GM12878 (cell line): ENCODE measurements at regions not wholly inside any gene's neighbourhood (a gene's known extent, or its start where the extent isn't known, plus 50 kb on each side); places are given as distances from the start of the nearest gene placed in this dataset.

ENCODE experiments used
- CREM ChIP-seq: IDR thresholded peaks from 2 replicates; pipeline ENCODE4 v1.6.1; 2014; ENCODE audit warnings: antibody characterized with exemption, low read depth
- HCFC1 ChIP-seq: fragments of 150-350 bp; IDR thresholded peaks from 2 replicates; pipeline ENCODE4 v1.6.1; 2014; ENCODE audit warnings: low read length
- RELA ChIP-seq: fragments of 450-650 bp; IDR thresholded peaks from 2 replicates; pipeline ENCODE4 v1.8.0; 2014; ENCODE audit warnings: borderline replicate concordance; ENCODE audit not compliant: partially characterized antibody
- TBL1XR1 ChIP-seq: IDR thresholded peaks from 2 replicates; pipeline ENCODE4 v1.6.1; 2012; ENCODE audit warnings: low read depth, low read length, improper control_type of control experiment
- TCF3 ChIP-seq: IDR thresholded peaks from 2 replicates; pipeline ENCODE4 v1.6.1; 2012; ENCODE audit warnings: low read depth, mild to moderate bottlenecking, low read length, borderline replicate concordance; ENCODE audit not compliant: insufficient read depth
- TF ChIP-seq, protein P1 (sequence below): fragments of 450-650 bp; formaldehyde crosslinking; IDR thresholded peaks from 2 replicates; pipeline ENCODE4 v1.5.0; 2022; ENCODE audit warnings: mild to moderate bottlenecking, missing genetic modification characterization
- TF ChIP-seq, protein P2 (sequence below): fragments of 450-650 bp; IDR thresholded peaks from 2 replicates; pipeline ENCODE4 v1.6.1; 2017; ENCODE audit warnings: mild to moderate bottlenecking
- TF ChIP-seq, protein P3 (sequence below): fragments of 450-650 bp; IDR thresholded peaks from 2 replicates; pipeline ENCODE4 v1.6.1; 2017; ENCODE audit warnings: antibody characterized with exemption, mild to moderate bottlenecking, moderate library complexity

DNA sequence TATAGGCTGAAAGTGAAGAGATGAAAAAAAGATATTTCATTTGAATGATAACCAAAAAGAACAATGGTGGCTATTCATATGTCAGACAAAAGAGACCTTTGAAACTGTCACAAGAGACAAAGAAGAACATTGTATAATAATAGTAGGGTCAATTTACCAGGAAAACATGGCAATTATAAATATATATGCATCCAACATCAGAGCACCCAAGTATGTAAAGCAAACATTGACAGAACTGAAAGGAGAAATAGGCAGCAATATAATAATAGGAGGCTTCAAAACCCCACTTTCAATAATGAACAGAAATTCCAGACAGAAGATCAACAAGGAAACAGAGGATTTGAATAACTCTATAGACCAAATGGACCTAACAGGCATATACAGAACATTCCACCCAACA, 876.2 kb downstream of the GRID1 start (continued):
- TF ChIP-seq, protein P1, sequence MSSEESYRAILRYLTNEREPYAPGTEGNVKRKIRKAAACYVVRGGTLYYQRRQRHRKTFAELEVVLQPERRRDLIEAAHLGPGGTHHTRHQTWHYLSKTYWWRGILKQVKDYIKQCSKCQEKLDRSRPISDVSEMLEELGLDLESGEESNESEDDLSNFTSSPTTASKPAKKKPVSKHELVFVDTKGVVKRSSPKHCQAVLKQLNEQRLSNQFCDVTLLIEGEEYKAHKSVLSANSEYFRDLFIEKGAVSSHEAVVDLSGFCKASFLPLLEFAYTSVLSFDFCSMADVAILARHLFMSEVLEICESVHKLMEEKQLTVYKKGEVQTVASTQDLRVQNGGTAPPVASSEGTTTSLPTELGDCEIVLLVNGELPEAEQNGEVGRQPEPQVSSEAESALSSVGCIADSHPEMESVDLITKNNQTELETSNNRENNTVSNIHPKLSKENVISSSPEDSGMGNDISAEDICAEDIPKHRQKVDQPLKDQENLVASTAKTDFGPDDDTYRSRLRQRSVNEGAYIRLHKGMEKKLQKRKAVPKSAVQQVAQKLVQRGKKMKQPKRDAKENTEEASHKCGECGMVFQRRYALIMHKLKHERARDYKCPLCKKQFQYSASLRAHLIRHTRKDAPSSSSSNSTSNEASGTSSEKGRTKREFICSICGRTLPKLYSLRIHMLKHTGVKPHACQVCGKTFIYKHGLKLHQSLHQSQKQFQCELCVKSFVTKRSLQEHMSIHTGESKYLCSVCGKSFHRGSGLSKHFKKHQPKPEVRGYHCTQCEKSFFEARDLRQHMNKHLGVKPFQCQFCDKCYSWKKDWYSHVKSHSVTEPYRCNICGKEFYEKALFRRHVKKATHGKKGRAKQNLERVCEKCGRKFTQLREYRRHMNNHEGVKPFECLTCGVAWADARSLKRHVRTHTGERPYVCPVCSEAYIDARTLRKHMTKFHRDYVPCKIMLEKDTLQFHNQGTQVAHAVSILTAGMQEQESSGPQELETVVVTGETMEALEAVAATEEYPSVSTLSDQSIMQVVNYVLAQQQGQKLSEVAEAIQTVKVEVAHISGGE (CRISPR knock-in tag): no peak
- TF ChIP-seq TCF3 (no peak), RELA (no peak), CREM (no peak), TBL1XR1 (no peak), HCFC1 (no peak)
- TF ChIP-seq, protein P2, sequence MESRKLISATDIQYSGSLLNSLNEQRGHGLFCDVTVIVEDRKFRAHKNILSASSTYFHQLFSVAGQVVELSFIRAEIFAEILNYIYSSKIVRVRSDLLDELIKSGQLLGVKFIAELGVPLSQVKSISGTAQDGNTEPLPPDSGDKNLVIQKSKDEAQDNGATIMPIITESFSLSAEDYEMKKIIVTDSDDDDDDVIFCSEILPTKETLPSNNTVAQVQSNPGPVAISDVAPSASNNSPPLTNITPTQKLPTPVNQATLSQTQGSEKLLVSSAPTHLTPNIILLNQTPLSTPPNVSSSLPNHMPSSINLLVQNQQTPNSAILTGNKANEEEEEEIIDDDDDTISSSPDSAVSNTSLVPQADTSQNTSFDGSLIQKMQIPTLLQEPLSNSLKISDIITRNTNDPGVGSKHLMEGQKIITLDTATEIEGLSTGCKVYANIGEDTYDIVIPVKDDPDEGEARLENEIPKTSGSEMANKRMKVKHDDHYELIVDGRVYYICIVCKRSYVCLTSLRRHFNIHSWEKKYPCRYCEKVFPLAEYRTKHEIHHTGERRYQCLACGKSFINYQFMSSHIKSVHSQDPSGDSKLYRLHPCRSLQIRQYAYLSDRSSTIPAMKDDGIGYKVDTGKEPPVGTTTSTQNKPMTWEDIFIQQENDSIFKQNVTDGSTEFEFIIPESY: no peak
- TF ChIP-seq, protein P3, sequence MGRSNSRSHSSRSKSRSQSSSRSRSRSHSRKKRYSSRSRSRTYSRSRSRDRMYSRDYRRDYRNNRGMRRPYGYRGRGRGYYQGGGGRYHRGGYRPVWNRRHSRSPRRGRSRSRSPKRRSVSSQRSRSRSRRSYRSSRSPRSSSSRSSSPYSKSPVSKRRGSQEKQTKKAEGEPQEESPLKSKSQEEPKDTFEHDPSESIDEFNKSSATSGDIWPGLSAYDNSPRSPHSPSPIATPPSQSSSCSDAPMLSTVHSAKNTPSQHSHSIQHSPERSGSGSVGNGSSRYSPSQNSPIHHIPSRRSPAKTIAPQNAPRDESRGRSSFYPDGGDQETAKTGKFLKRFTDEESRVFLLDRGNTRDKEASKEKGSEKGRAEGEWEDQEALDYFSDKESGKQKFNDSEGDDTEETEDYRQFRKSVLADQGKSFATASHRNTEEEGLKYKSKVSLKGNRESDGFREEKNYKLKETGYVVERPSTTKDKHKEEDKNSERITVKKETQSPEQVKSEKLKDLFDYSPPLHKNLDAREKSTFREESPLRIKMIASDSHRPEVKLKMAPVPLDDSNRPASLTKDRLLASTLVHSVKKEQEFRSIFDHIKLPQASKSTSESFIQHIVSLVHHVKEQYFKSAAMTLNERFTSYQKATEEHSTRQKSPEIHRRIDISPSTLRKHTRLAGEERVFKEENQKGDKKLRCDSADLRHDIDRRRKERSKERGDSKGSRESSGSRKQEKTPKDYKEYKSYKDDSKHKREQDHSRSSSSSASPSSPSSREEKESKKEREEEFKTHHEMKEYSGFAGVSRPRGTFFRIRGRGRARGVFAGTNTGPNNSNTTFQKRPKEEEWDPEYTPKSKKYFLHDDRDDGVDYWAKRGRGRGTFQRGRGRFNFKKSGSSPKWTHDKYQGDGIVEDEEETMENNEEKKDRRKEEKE: no peak
